Upper lobe of left lung (tissue), 4 donors: ENCODE measurements at regions not wholly inside any gene's neighbourhood (a gene's known extent, or its start where the extent isn't known, plus 50 kb on each side); places are given as distances from the start of the nearest gene placed in this dataset.
"Not testable (repeated sequence)": the region's sequence is repeated elsewhere in the genome, so short reads cannot be mapped to it uniquely, and the experiment has no call there.

Experiments used
- CTCF ChIP-seq, 6 experiments: fragments of 450-650 bp in 4 of 6; fragments of 200-600 bp in 2 of 6; sonication (generic) in 2 of 6; IDR thresholded peaks; one replicate each; pipeline ENCODE4 v1.5.1; 2016 to 2019; ENCODE audit warnings: antibody characterized with exemption in 6 of 6
- EP300 ChIP-seq, 4 donors: sonication (generic); formaldehyde crosslinking; IDR thresholded peaks; one replicate each; pipeline ENCODE4 v1.5.1; 2017; ENCODE audit warnings: antibody characterized with exemption in 4 of 4, control low read depth in 2 of 4
- POLR2A ChIP-seq, 4 donors: fragments of 450-650 bp; IDR thresholded peaks; one replicate each; pipeline ENCODE4 v1.5.1; 2016 to 2017; ENCODE audit warnings: antibody characterized with exemption in 4 of 4, mild to moderate bottlenecking in 2 of 4
- POLR2AphosphoS5 ChIP-seq, 2 donors: sonication (generic); formaldehyde crosslinking; IDR thresholded peaks; one replicate each; pipeline ENCODE4 v1.5.1; 2017; ENCODE audit warnings: antibody characterized with exemption in 2 of 2

- not testable (repeated sequence) for TF ChIP-seq CTCF, POLR2AphosphoS5, POLR2A, EP300 (IDR thresholded peaks at IDR 0.05)
Measured at GRCh38 chr13:103457050-103457449, 390.8 kb upstream of the SLC10A2 start.
